HEK293T (cell line): ENCODE measurements at regions not wholly inside any gene's neighbourhood (a gene's known extent, or its start where the extent isn't known, plus 50 kb on each side); places are given as distances from the start of the nearest gene placed in this dataset.

Experiments used
- ARNT ChIP-seq: fragments of 450-650 bp; IDR thresholded peaks from 2 replicates; pipeline ENCODE4 v1.6.1; 2017; ENCODE audit warnings: mild to moderate bottlenecking
- BHLHE40 ChIP-seq: fragments of 450-650 bp; IDR thresholded peaks from 2 replicates; pipeline ENCODE4 v1.6.1; 2016; ENCODE audit warnings: mild to moderate bottlenecking, moderate library complexity, borderline replicate concordance
- ELF4 ChIP-seq: fragments of 450-650 bp; IDR thresholded peaks from 2 replicates; pipeline ENCODE4 v1.6.1; 2017; ENCODE audit warnings: antibody characterized with exemption
- FOXA1 ChIP-seq: fragments of 450-650 bp; IDR thresholded peaks from 2 replicates; pipeline ENCODE4 v1.6.1; 2016; ENCODE audit warnings: mild to moderate bottlenecking
- FOXK2 ChIP-seq: fragments of 450-650 bp; IDR thresholded peaks from 2 replicates; pipeline ENCODE4 v1.6.1; 2016; ENCODE audit warnings: mild to moderate bottlenecking
- FOXM1 ChIP-seq: fragments of 450-650 bp; IDR thresholded peaks from 2 replicates; pipeline ENCODE4 v1.6.1; 2017; ENCODE audit warnings: mild to moderate bottlenecking, borderline replicate concordance
- LEF1 ChIP-seq: fragments of 450-650 bp; IDR thresholded peaks from 2 replicates; pipeline ENCODE4 v1.6.1; 2017; ENCODE audit warnings: mild to moderate bottlenecking, borderline replicate concordance
- NFRKB ChIP-seq: fragments of 450-650 bp; IDR thresholded peaks from 2 replicates; pipeline ENCODE4 v1.6.1; 2016; ENCODE audit warnings: mild to moderate bottlenecking, moderate library complexity
- PKNOX1 ChIP-seq: fragments of 450-650 bp; IDR thresholded peaks from 2 replicates; pipeline ENCODE4 v1.6.1; 2016
- SP1 ChIP-seq: fragments of 450-650 bp; IDR thresholded peaks from 2 replicates; pipeline ENCODE4 v1.6.1; 2017
- SUZ12 ChIP-seq: fragments of 450-650 bp; IDR thresholded peaks from 2 replicates; pipeline ENCODE4 v1.6.1; 2016; ENCODE audit warnings: mild to moderate bottlenecking
- TARDBP ChIP-seq: fragments of 450-650 bp; IDR thresholded peaks from 2 replicates; pipeline ENCODE4 v1.6.1; 2016
- ZNF384 ChIP-seq: fragments of 450-650 bp; IDR thresholded peaks from 2 replicates; pipeline ENCODE4 v1.6.1; 2016

- TF ChIP-seq NFRKB: no peak
- no peak for TF ChIP-seq ARNT
- TF ChIP-seq SP1: no peak
- no peak for TF ChIP-seq FOXK2
- TF ChIP-seq ZNF384: no peak
- no peak for TF ChIP-seq FOXM1
- TF ChIP-seq BHLHE40: no peak
- TF ChIP-seq PKNOX1: no peak
- TF ChIP-seq ELF4: no peak
- no peak for TF ChIP-seq SUZ12
- no peak for TF ChIP-seq TARDBP
- TF ChIP-seq FOXA1: no peak
- no peak for TF ChIP-seq LEF1
Observed at GRCh38 chrX:40524423-40524822, 56.3 kb upstream of the ATP6AP2 start.
